T-helper 2 cell treated with Interferon-gamma antibody and Interleukin-4, amounts not matched to agents 5 μg/mL and 100 μg/mL, for 36 hours (primary cell): ENCODE measurements at regions not wholly inside any gene's neighbourhood (a gene's known extent, or its start where the extent isn't known, plus 50 kb on each side); places are given as distances from the start of the nearest gene placed in this dataset.

Experiments used
- DNase-seq: peaks from one replicate; pipeline ENCODE4 v3.0.0; 2021; ENCODE audit warnings: low spot score
- H3K27ac Mint-ChIP-seq: one replicate; pipeline ENCODE4 v1.8.0; 2021; ENCODE audit warnings: mild to moderate bottlenecking, mixed read lengths
- H3K27me3 Mint-ChIP-seq: one replicate; pipeline ENCODE4 v1.8.0; 2021; ENCODE audit warnings: low read depth, mixed read lengths
- H3K36me3 Mint-ChIP-seq: one replicate; pipeline ENCODE4 v1.8.0; 2021; ENCODE audit warnings: low read depth, mixed read lengths
- H3K4me1 Mint-ChIP-seq: one replicate; pipeline ENCODE4 v1.8.0; 2021; ENCODE audit warnings: low read depth, mixed read lengths
- H3K4me3 Mint-ChIP-seq: one replicate; pipeline ENCODE4 v1.8.0; 2022; ENCODE audit warnings: mild to moderate bottlenecking, moderate library complexity, mixed read lengths
- H3K9me3 Mint-ChIP-seq: one replicate; pipeline ENCODE4 v1.8.0; 2021; ENCODE audit warnings: mixed read lengths

- Mint-ChIP-seq H3K36me3 (no peaks in the 10 kb centered on the region), H3K4me1 (peaks cover 8% of the 10 kb centered on the region), H3K9me3 (no peaks in the 10 kb centered on the region), H3K27me3 (peaks cover 11% of the 10 kb centered on the region), H3K4me3 (no peak overlapping the region), H3K27ac (no peak overlapping the region)
- no peak for DNase-seq
Observed at GRCh38 chr2:64905338-64906024, 83.7 kb upstream of the SLC1A4 start.

GRCh38 chr2:64906853-64907536 lies 82.2 kb upstream of the SLC1A4 start:
- no peaks in the 10 kb centered on the region for H3K9me3 Mint-ChIP-seq
- H3K36me3 Mint-ChIP-seq: no peaks in the 10 kb centered on the region
- H3K4me3 Mint-ChIP-seq: no peak overlapping the region
- peaks cover 9% of the 10 kb centered on the region for H3K27me3 Mint-ChIP-seq
- DNase-seq: no peak
- peaks cover 8% of the 10 kb centered on the region for H3K4me1 Mint-ChIP-seq
- no peak overlapping the region for H3K27ac Mint-ChIP-seq

GRCh38 chr2:64908406-64908805 lies 80.8 kb upstream of the SLC1A4 start:
- H3K27ac Mint-ChIP-seq: no peak overlapping the region
- no peaks in the 10 kb centered on the region for H3K36me3 Mint-ChIP-seq
- H3K27me3 Mint-ChIP-seq: peaks cover 2% of the 10 kb centered on the region
- peaks cover 12% of the 10 kb centered on the region for H3K4me1 Mint-ChIP-seq
- H3K4me3 Mint-ChIP-seq: no peak overlapping the region
- DNase-seq: no peak
- H3K9me3 Mint-ChIP-seq: no peaks in the 10 kb centered on the region

- Mint-ChIP-seq H3K9me3 (no peaks in the 10 kb centered on the region), H3K27me3 (peaks cover 2% of the 10 kb centered on the region), H3K36me3 (no peaks in the 10 kb centered on the region), H3K4me3 (no peak overlapping the region), H3K27ac (no peak overlapping the region), H3K4me1 (peaks cover 17% of the 10 kb centered on the region)
- DNase-seq: no peak
Observed at GRCh38 chr2:64910523-64910922, 78.7 kb upstream of the SLC1A4 start.

GRCh38 chr2:64910972-64911433 lies 78.2 kb upstream of the SLC1A4 start:
- Mint-ChIP-seq H3K4me1 (peaks cover 17% of the 10 kb centered on the region), H3K27ac (no peak overlapping the region), H3K4me3 (no peak overlapping the region), H3K36me3 (no peaks in the 10 kb centered on the region), H3K9me3 (no peaks in the 10 kb centered on the region), H3K27me3 (peaks cover 2% of the 10 kb centered on the region)
- peak; percentile 33 for DNase-seq

- H3K36me3 Mint-ChIP-seq: no peaks in the 10 kb centered on the region
- H3K4me3 Mint-ChIP-seq: no peak overlapping the region
- no peak overlapping the region for H3K27ac Mint-ChIP-seq
- no peaks in the 10 kb centered on the region for H3K9me3 Mint-ChIP-seq
- H3K4me1 Mint-ChIP-seq: peaks cover 25% of the 10 kb centered on the region
- DNase-seq: no peak
- H3K27me3 Mint-ChIP-seq: peaks cover 2% of the 10 kb centered on the region
Observed at GRCh38 chr2:64913357-64913869, 75.8 kb upstream of the SLC1A4 start.

- Mint-ChIP-seq H3K27me3 (no peaks in the 10 kb centered on the region), H3K36me3 (no peaks in the 10 kb centered on the region), H3K27ac (no peak overlapping the region), H3K4me1 (peaks cover 30% of the 10 kb centered on the region), H3K4me3 (no peak overlapping the region), H3K9me3 (no peaks in the 10 kb centered on the region)
- DNase-seq: no peak
Observed at GRCh38 chr2:64914247-64914646, 75.0 kb upstream of the SLC1A4 start.

GRCh38 chr2:64914735-64915509 lies 74.3 kb upstream of the SLC1A4 start:
- Mint-ChIP-seq H3K4me3 (no peak overlapping the region), H3K27ac (no peak overlapping the region), H3K4me1 (peaks cover 35% of the 10 kb centered on the region), H3K36me3 (no peaks in the 10 kb centered on the region), H3K27me3 (no peaks in the 10 kb centered on the region), H3K9me3 (no peaks in the 10 kb centered on the region)
- DNase-seq: no peak

GRCh38 chr2:64915510-64915900 lies 73.7 kb upstream of the SLC1A4 start:
- DNase-seq: no peak

GRCh38 chr2:64918220-64918886 lies 70.8 kb upstream of the SLC1A4 start:
- Mint-ChIP-seq H3K27me3 (no peaks in the 10 kb centered on the region), H3K4me1 (peaks cover 34% of the 10 kb centered on the region), H3K9me3 (no peaks in the 10 kb centered on the region), H3K4me3 (peak overlapping the region; percentile 91), H3K27ac (peak overlapping the region; percentile 71), H3K36me3 (no peaks in the 10 kb centered on the region)
- no peak for DNase-seq

More at GRCh38 chr2:64915510-64915900, 73.7 kb upstream of the SLC1A4 start:
- Mint-ChIP-seq H3K4me3 (no peak overlapping the region), H3K36me3 (no peaks in the 10 kb centered on the region), H3K4me1 (peaks cover 35% of the 10 kb centered on the region), H3K27me3 (no peaks in the 10 kb centered on the region), H3K27ac (no peak overlapping the region), H3K9me3 (no peaks in the 10 kb centered on the region)

- Mint-ChIP-seq H3K4me3 (peak overlapping the region; percentile 91), H3K27ac (peak overlapping the region; percentile 49), H3K27me3 (no peaks in the 10 kb centered on the region), H3K4me1 (peaks cover 30% of the 10 kb centered on the region), H3K36me3 (peaks cover 3% of the 10 kb centered on the region), H3K9me3 (no peaks in the 10 kb centered on the region)
- no peak for DNase-seq
Observed at GRCh38 chr2:64919261-64919660, 69.9 kb upstream of the SLC1A4 start.

GRCh38 chr2:64922482-64923384 lies 66.5 kb upstream of the SLC1A4 start:
- peaks cover 23% of the 10 kb centered on the region for H3K4me1 Mint-ChIP-seq
- peaks cover 17% of the 10 kb centered on the region for H3K9me3 Mint-ChIP-seq
- no peak overlapping the region for H3K27ac Mint-ChIP-seq
- no peaks in the 10 kb centered on the region for H3K27me3 Mint-ChIP-seq
- no peak overlapping the region for H3K4me3 Mint-ChIP-seq
- no peak for DNase-seq
- H3K36me3 Mint-ChIP-seq: peaks cover 16% of the 10 kb centered on the region

- Mint-ChIP-seq H3K4me1 (peaks cover 19% of the 10 kb centered on the region), H3K4me3 (no peak overlapping the region), H3K27ac (no peak overlapping the region), H3K9me3 (peaks cover 17% of the 10 kb centered on the region), H3K27me3 (no peaks in the 10 kb centered on the region), H3K36me3 (peaks cover 16% of the 10 kb centered on the region)
- DNase-seq: no peak
Observed at GRCh38 chr2:64923385-64923710, 65.9 kb upstream of the SLC1A4 start.
